Cardiac muscle cell (in vitro differentiated cells and primary cell): ENCODE measurements at regions not wholly inside any gene's neighbourhood (a gene's known extent, or its start where the extent isn't known, plus 50 kb on each side); places are given as distances from the start of the nearest gene placed in this dataset.
"Not testable (repeated sequence)": the region's sequence is repeated elsewhere in the genome, so short reads cannot be mapped to it uniquely, and the experiment has no call there.

Experiments used
- DNase-seq, 2 donors: peaks; one replicate each; pipeline versions ENCODE4 v3.0.0 to v3.0.0-alpha.2; 2010 to 2017; ENCODE audit warnings: low read depth in 1 of 2, low spot score in 1 of 2
- H3K27ac ChIP-seq: fragments of 200-600 bp; sonication (generic); 2 replicates; pipeline ENCODE4 v1.5.1; 2016
- H3K27me3 ChIP-seq: fragments of 200-600 bp; sonication (generic); 2 replicates; pipeline ENCODE4 v1.6.0; 2016; ENCODE audit warnings: control low read depth
- H3K36me3 ChIP-seq: fragments of 200-600 bp; sonication (generic); 2 replicates; pipeline ENCODE4 v1.5.1; 2016; ENCODE audit warnings: control low read depth
- H3K4me1 ChIP-seq: fragments of 200-600 bp; sonication (generic); 2 replicates; pipeline ENCODE4 v1.8.1; 2017; ENCODE audit warnings: low read depth, mild to moderate bottlenecking, mixed run types
- H3K4me3 ChIP-seq: fragments of 200-600 bp; sonication (generic); 2 replicates; pipeline ENCODE4 v1.5.1; 2016; ENCODE audit warnings: mild to moderate bottlenecking
- H3K9me3 ChIP-seq: fragments of 200-600 bp; sonication (generic); 2 replicates; pipeline ENCODE4 v1.5.1; 2017; ENCODE audit warnings: low read depth, mild to moderate bottlenecking, control low read depth
- TF ChIP-seq, protein P1 (sequence below): IDR thresholded peaks from 2 replicates; pipeline ENCODE4 v1.5.1; 2012; ENCODE audit warnings: low read depth, mild to moderate bottlenecking, low read length

- H3K9me3 ChIP-seq: no peaks in the 10 kb centered on the region
Measured at GRCh38 chr2:95695613-95696012, 103.8 kb downstream of the TRIM43 start.

GRCh38 chr2:95698146-95698545 is 106.3 kb downstream of the TRIM43 start:
- DNase-seq: no peak
- H3K4me3 ChIP-seq: no peak overlapping the region
- H3K4me1 ChIP-seq: no peaks in the 10 kb centered on the region
- H3K9me3 ChIP-seq: no peaks in the 10 kb centered on the region
- TF ChIP-seq, protein P1, sequence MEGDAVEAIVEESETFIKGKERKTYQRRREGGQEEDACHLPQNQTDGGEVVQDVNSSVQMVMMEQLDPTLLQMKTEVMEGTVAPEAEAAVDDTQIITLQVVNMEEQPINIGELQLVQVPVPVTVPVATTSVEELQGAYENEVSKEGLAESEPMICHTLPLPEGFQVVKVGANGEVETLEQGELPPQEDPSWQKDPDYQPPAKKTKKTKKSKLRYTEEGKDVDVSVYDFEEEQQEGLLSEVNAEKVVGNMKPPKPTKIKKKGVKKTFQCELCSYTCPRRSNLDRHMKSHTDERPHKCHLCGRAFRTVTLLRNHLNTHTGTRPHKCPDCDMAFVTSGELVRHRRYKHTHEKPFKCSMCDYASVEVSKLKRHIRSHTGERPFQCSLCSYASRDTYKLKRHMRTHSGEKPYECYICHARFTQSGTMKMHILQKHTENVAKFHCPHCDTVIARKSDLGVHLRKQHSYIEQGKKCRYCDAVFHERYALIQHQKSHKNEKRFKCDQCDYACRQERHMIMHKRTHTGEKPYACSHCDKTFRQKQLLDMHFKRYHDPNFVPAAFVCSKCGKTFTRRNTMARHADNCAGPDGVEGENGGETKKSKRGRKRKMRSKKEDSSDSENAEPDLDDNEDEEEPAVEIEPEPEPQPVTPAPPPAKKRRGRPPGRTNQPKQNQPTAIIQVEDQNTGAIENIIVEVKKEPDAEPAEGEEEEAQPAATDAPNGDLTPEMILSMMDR: no peak
- no peaks in the 10 kb centered on the region for H3K36me3 ChIP-seq
- no peaks in the 10 kb centered on the region for H3K27me3 ChIP-seq
- H3K27ac ChIP-seq: no peak overlapping the region

More at GRCh38 chr2:95695613-95696012, 103.8 kb downstream of the TRIM43 start:
- Histone ChIP-seq H3K27me3 (no peaks in the 10 kb centered on the region), H3K4me3 (no peak overlapping the region), H3K27ac (no peak overlapping the region), H3K4me1 (no peaks in the 10 kb centered on the region), H3K36me3 (no peaks in the 10 kb centered on the region)
- TF ChIP-seq, protein P1: no peak
- peak in 1 of 2 donors; percentile 16 for DNase-seq

GRCh38 chr2:95699201-95700184 is 107.7 kb downstream of the TRIM43 start:
- H3K27ac ChIP-seq, H3K27me3 ChIP-seq, H3K4me3 ChIP-seq, H3K36me3 ChIP-seq, DNase-seq, H3K9me3 ChIP-seq, H3K4me1 ChIP-seq: not testable (repeated sequence)

DNA sequence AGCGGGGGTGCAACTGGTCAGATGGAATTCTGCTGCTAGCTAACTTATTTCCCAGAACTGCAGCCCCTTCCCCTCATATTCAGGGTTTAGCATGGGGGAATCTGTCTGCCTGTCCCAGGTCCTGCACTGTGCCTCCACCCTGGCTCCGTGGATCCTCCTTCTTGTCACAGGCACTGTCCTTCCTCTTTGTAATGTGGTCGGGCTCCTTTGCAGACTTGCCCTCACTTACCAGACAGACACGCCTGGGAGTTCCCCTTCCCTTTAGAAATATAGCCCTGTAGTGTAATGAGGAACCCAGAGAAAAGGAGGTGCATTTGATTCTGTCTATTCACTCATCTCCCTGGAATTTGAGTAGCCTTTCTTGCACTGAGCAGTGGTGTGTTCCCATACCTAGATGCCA is 108.7 kb downstream of the TRIM43 start:
- Histone ChIP-seq H3K4me3 (no peak overlapping the region), H3K27me3 (no peaks in the 10 kb centered on the region), H3K36me3 (no peaks in the 10 kb centered on the region), H3K4me1 (no peaks in the 10 kb centered on the region), H3K27ac (no peak overlapping the region), H3K9me3 (no peaks in the 10 kb centered on the region)
- DNase-seq: no peak
- TF ChIP-seq, protein P1: no peak

- no peaks in the 10 kb centered on the region for H3K27me3 ChIP-seq
- no peaks in the 10 kb centered on the region for H3K9me3 ChIP-seq
- TF ChIP-seq, protein P1: no peak
Measured at GRCh38 chr2:95702471-95702870, 110.7 kb downstream of the TRIM43 start.

GRCh38 chr2:95707161-95707560 is 115.4 kb downstream of the TRIM43 start:
- DNase-seq, H3K27me3 ChIP-seq, H3K4me1 ChIP-seq, H3K36me3 ChIP-seq, H3K9me3 ChIP-seq, H3K27ac ChIP-seq, H3K4me3 ChIP-seq: not testable (repeated sequence)

More at GRCh38 chr2:95702471-95702870, 110.7 kb downstream of the TRIM43 start:
- Histone ChIP-seq H3K4me1 (no peaks in the 10 kb centered on the region), H3K36me3 (no peaks in the 10 kb centered on the region), H3K27ac (no peak overlapping the region), H3K4me3 (no peak overlapping the region)
- no peak for DNase-seq
